GM18520 (cell line): ENCODE measurements at regions not wholly inside any gene's neighbourhood (a gene's known extent, or its start where the extent isn't known, plus 50 kb on each side); places are given as distances from the start of the nearest gene placed in this dataset.

ENCODE experiments used
- ATAC-seq: cut with Tn5 transposase; IDR thresholded peaks from one replicate; pipeline ENCODE4 v1.9.1; 2021; ENCODE audit not compliant: unreplicated experiment

DNA sequence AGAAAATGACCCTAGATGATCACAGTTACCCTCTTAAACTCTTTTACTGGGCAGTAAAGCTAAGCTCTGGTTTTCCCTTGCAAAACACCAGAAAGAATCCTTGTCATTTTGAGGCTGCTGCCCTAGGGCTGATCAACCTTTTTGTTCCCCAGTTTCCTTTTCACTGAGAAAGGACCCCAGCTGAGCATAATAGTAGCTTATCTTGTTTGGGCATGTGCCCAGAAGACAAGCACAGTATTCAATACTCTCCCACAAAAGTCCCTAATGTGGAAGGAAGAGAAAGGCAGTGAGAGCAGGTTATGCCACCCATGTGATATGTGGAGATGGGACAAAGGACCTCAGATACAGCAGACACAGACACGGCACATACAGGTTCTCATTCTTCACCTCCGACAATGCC lies 332.6 kb upstream of the TMPO start:
- no peak for ATAC-seq

DNA sequence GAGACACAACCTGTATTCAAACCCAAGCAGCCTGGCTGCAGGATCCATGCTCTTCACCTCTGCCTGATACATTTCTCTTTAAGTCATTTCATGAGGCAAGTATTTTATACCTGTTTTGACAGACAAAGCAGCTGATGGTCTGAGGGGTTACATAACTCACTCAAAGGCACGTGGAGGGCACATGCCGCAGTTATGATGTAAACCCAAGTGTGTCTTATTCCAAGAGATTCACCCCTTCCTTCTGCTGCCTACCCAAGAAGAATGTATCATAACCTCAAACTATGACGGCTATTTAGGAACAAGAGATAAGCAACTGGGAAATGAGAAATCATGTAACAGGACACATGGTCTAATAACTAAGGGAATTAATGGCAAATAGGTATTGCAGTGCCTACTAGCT lies 329.8 kb upstream of the TMPO start:
- no peak for ATAC-seq

DNA sequence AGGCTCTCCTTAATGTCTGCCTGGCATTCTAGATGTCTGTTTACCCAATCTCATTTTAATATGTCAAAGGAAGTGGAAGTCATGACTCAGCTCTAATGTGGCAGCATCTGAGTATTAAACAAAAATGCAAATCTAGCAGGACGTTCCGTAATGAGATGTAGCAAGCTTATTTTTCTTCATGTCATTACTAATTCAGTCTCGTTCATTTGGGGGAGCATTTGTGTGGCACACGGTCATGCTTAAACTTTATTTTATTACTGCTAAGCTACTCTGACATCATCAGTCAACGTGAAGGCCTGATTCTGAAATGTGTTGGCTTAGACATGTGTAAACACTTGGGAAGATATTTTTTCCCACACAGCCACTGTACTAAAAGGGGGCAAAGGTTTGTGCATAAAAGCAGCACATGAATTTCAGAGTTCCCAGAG lies 326.7 kb upstream of the TMPO start:
- no peak for ATAC-seq

DNA sequence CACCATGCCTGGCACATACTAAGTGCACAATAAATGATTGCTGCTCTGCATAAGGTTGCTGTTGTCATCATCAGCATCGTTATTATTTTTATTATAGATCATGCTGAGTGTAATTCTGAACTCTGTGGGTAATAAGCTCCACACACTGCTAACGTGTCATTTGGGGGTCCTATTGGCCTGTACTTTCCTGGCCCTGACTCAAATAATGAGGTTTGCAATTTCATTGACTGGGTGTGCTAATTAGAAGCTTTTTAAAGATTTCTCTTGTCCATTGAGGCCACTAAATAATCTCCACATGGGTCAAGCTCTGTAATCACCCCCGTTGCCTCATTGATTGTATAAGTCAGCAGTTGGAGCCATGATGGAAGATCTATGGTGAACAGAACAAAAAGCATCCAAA lies 320.8 kb upstream of the TMPO start:
- no peak for ATAC-seq

DNA sequence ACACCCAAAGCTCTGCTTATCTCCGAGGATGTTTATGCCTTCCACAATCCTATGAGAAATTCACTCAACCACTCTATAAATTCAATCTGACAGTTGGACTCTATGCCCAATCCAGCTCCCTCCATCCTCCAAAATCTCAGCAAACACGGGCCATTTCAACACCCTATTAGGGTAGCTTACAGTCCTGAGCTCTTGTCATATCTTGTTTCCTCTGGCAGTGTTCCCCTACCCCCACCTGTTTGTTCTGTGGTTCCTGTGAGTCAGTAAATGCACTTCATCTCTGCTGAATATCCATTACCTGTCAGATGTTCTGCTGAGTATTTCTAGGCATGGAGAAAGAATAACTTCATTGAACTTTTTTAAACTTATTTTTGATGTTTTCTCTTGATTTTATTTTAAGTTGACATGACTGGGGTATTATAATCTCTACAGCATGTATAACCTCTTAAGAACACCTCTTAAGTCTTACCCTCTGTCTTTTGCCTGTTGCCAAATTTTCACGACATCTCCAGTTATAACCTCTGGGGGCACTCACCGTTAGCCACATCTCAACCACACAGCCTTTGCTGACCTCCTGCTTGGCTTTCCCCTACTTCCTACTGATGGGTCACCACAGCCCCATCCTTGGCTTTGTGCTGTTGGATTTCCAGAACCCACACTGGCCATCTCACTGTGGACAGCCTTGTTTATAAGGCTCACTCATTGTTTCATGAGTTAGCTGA lies 317.0 kb upstream of the TMPO start:
- no peak for ATAC-seq

DNA sequence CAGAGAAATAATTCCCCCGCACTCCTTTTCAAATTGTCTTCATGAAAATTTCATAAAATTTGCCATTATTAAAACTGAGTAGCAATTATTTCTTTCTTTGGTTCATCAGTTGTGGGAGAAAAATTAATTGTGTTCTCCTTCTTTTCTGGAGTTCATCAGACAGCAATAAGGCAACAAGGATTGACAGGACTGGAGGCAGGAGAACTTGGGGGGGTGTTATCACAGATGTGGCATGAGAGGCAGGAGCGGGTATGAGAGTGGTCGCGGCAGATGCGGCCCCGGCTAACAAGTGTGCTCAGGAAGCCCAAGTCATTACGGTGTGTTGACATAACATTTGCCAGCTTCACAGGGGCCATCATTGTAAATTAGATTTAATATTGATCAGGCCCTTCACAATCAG lies 306.6 kb upstream of the TMPO start:
- ATAC-seq: no peak

DNA sequence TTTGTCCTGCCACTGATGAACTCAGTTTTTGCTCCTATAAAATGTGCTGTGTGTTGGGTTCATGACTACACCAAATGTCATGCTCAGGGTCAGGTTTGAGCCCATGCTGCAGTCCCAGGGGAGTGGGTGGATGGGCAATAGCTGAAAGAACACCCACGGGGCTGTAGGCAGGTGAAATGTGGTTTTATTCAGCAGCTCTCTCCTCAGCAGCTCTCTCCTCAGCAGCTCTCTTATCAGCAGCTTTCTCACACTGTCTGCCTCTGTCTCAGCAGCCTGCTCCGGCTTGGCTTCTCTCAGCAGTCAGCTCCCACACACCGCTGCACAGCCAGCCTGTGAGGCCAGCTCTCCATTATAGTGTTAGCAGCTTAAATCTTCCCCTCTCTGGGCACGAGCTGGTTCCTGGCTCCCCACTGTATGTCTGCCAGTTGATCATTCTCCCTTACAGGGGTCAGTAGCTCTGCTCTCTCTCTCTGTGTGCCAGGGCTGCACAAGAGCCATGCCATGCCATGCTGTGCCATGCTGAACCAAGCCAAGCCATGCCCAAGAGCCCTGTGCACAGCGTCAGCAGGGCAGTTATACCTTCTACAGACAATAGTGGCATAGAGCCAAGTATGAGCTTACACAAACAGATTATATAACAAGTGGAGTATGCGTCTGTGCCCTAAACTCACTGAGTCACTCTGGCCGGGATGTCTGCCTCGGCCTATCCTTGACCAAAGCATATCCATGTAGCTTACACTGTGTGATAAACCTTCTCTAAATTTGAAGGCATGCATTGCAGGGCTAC lies 303.3 kb upstream of the TMPO start:
- no peak for ATAC-seq

DNA sequence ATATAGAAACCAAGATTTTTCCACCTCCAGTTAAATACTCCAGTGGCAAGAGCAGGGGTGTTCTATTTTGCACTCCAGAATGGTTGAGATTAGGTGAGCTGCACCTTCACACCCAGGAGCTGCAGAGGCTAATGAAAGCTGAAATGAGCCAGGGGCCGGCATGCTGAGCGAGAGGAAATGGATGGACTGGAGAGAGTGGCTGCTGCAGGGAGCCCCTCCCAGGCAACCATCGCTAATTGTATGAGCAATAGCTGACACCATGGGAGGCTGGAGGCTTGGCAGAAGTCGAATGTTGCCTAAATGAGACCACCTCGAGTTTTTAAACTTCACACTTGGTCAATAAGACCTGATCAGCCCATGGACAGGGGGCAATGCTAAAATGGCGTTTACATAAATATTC lies 301.8 kb upstream of the TMPO start:
- ATAC-seq: no peak

DNA sequence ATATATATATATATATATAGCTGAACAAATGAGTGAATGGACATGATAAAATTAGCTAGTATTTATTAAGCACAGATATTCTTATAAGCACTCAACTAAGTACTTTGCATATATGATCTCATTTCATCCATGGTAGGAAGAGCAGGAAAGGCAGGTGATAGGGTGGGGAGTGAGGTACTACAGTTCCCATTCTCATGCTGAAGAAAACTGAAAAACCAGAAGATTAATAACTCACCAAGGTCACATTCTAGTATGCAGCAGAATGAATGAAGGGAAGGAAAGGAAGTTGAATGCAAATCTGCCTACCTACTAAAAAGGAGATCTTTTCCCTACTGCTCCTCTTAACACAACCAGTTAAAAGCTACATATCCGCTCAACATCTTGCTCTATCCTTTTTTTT lies 298.1 kb upstream of the TMPO start:
- no peak for ATAC-seq

DNA sequence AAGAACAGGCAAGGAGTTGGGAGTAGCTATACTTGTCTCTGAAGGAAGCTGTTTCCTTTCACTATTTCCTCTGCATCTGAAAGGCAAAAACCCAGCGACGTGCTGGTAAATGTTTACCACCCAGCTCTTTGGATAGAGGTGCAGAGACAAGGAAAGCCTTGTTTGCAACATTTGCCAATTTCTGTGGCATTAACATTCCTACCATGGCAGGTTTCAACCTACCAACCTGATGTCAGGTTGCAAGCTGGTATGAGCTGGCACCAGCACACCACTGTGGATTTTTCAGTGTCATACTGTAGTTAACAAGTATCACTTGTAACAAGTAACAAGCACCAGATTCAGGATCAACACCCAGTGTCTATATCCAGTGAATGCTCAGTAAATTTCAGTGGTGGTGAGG lies 294.8 kb upstream of the TMPO start:
- ATAC-seq: no peak

DNA sequence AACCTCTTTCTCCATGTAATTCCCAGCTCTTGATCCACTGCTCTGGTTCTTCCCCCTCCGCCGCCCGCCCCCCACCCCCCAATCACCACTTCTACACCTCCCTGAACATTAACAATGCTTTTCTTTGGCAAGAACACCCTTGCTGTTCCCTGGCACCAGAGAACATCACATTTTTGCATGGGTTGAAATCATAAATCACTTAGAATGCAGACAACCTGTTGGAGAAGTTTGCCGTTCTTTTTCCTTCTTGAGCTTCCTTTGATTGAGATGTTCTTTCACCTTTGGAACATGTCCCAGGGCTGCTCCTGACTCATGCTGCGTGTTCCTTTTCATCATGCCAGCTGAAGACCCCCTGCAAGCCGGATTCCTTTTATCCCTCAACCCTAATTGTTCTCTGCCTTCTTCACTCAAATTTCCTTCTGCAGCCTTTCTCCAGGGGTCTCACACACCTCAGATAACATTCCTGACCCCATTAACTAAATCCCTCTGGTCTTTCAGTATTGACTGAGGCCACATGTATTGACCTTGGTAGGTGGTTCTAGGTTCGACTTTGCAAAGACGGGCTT lies 294.1 kb upstream of the TMPO start:
- no peak for ATAC-seq

DNA sequence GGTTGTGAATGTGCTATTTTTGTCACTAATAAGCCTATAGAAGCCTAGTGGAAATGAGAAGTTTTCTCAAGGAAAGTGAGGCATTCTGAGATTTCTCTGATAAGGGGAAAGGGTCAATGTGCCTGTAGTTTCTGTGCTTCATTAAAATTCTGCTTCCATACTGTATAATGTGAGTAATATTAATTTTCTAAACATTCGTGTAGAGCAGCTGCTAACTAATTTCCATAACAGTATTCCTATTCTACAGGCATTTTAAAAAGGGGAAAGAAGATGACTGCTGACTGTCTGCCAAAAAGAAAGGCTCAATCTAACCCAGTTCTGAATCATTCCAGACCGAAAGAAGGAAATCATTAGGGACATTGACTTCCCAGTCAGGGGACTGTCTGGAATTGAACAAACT lies 293.3 kb upstream of the TMPO start:
- ATAC-seq: no peak

DNA sequence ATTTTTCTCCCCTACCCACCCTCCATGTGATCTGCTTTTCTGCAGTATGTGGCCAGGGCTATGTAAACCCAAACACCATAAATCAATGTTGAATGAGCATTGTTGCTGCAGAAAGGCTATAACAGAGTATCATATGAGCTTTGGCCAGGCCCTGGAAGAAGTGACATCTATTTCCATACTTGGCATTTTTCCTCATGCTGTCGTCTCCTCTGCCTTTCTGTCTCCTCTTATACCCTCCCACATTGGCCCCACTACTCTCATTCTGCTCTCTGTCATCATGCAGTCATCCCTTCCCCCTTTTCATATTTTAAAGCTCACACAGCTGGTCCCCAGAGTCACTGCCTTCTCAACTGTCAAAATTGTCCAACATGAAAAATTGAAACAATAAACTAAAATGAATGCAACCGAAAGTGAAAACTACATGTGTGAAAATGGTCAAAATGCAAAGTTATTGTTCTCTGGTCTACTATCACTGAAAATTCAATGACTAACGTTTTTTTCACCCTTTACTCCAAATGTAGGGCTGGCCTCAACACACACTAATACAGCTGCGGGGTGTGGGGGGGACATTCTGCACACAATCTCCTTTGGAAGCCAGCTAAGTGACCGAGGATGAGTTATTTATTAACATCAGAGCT lies 290.7 kb upstream of the TMPO start:
- ATAC-seq: peak; percentile 89

DNA sequence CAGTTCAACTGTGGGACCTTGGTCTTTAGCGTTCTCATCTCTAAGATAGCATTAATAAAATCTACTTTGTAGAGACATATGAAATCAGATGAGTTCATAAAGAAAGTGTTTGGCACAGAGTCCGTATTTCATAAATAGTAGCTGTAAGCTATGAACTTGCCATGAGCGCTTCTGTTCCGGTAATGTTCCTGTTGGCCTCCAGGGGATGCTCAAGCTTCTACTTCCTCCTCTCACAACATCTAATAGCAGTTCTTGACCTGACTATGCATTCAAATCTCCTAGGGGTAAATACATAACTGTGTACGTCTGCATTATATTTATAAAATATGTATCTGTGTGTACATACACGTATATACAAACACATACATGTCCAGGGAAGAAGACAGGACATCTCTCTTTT lies 288.2 kb upstream of the TMPO start:
- no peak for ATAC-seq

DNA sequence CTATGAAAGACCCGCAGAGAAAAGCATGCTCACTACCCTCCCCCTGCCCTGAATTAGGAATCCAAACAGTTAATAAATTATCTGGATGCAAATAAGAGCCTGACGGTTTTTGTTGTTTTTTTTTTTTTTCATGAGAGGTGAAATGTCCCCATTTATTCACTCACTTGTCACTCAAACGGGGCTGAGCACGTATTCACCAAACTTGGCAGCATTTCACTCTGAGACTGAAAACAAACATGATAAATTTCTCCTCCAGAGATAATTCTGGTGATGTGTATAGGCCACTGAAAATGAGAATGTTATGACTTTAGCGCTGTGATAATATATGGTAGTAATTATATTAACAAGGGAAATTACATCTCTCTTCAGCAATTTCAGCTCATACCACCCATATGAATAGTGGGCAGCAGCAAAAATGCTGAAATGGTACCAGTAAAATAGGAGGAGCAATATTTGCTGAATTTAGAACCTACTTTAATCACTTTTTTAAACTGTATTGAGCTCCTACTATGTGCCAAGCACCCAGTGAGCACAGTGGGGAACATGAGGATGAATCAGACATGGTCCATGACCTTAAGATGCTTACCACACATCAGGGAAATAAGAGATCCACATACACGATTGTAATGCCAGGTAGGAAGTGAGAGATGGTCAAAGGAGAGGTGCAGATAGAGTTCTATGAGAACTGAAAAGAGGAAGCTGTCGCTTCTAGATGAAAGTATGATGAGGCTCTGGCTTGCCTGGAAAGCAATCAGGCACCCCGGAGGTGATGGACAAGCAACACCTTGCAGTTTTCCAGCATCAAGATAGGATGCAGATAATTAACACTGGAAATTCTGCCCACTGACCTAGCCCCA lies 286.5 kb upstream of the TMPO start:
- no peak for ATAC-seq

DNA sequence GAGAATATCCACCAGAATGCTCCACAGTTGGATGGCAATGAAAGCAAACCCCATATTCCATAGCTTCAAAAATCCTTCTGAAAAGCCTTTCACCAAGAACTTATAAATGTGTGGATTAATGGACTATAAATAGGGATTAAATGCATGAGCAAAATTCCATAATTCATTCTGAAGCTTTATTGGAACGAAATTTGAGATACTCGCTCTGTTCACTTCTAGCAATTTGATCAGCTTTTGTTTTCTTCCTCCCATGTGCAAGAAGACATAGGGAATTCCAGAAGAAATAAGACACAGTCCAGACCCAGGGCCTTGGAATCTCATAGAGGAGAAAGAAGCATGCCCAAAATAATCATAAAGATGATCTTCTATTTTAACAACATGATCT lies 285.9 kb upstream of the TMPO start:
- ATAC-seq: no peak

DNA sequence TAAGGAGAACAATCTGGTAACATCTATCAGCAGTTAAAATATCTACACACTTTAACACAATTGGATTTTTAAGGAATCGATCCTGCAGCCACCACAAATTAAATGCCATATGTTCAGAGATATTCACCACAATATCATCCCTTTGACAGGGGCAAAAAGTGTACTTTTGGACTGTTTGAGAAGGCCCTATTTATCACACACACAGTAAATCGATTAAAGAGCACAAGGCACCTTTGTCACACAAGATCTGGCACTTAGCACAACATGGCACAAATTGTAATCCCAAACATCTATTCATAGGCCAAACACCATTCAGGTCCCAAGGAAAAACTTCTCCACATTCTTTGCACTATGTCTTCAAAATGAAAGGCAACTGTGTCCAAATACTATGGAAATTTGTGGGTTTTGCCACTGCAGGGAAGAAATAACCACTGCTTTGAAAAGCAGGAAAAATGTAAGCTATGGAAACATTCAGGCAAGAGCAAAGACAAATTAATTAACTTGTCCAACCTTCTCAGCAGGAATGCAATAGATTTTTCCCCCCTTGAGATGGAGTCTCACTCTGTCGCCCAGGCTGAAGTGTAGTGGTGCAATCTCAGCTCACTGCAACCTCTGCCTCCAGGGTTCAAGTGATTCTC lies 282.5 kb upstream of the TMPO start:
- no peak for ATAC-seq

DNA sequence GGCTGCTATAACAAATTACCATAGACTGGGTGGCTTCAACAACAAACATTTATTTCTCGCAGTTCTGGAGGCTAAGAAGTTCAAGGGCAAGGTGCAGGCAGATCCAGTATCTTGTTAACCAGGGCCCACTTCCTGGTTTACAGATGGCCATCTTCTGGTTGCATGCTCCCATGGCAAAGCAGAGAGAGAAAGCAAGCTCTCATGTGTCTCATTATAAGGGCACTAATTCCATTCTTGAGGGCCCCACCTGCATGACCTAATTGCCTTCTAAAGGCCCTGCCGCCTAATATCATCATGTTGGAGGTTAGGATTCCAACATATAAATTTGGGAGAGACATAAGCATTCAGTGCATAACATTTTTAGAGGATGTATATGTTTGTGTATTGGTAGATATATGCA lies 280.1 kb upstream of the TMPO start:
- no peak for ATAC-seq

DNA sequence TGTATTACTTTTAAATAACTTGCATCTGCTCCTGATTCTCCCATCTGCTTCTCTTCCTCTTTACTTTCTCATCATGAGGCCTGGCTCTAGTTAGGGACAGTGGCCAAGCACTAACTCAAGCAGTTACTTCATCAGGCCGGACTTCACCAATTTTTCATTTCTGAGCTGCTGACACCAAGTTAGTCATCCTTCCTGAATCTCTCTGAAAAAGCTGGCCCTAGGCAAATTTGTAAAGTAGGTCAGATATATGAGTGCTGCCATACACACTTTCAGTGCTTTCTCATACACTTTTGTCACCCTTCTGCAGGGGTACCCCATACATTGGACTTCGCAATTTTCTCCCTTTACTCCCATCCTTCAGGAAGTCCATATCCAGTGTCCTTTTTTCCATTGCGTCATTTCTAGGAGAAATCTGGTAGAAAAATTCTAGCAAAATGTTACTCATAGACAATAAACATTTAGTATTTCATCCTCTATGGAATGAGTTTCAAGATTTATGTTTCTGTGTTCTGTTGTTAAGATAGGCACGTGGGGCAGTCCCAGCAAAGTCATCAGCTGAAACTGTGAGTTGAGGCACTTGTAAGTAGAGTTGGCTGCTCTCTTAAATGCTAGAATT lies 276.8 kb upstream of the TMPO start:
- ATAC-seq: no peak

DNA sequence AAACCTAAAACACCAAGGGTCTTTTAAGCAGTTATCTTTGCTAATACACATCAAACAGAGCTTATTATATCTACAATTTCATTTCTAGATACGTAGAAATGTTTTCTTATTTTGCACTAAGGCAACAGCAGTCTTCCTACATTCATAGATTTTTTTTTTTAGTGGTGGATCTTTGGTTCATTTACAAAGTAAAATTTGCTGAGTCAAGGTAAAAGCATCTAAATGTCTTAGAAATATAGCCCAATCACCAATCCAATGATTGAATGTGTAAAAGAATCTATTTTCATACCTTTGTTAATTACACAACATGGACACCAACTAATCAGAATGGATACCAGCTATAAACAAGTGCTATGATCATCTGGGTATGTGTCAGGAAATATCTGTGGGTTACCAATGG lies 272.2 kb upstream of the TMPO start:
- ATAC-seq: no peak
